NCI-H446 (cell line): ENCODE measurements at regions not wholly inside any gene's neighbourhood (a gene's known extent, or its start where the extent isn't known, plus 50 kb on each side); places are given as distances from the start of the nearest gene placed in this dataset.
"Not testable (repeated sequence)": the region's sequence is repeated elsewhere in the genome, so short reads cannot be mapped to it uniquely, and the experiment has no call there.

Experiments
- DNase-seq, 2 experiments: peaks; one replicate each; lab custom pipeline; 2025; lab: John Stamatoyannopoulos, UW

DNA sequence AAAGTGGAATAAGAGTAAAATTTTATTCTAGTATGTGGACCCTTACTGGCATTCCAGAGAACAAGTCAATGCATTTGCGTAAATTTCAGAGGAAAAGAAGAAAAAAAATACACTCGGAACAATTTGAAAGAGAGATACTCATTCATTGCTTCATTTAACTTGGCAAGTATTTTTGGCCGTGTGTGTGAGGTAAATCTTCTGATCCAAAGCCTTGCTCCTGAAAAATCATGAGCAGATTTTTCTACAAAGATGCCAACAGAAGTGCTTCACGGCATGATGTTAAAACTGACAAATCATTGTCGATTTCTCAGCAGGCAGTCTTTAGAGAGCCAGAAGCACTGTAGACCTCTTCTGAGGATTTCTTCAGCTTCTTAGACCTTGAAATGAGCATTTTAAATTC is 194.0 kb downstream of the COX18 start:
- DNase-seq: peak in 1 of 2 experiments; percentile 6

DNA sequence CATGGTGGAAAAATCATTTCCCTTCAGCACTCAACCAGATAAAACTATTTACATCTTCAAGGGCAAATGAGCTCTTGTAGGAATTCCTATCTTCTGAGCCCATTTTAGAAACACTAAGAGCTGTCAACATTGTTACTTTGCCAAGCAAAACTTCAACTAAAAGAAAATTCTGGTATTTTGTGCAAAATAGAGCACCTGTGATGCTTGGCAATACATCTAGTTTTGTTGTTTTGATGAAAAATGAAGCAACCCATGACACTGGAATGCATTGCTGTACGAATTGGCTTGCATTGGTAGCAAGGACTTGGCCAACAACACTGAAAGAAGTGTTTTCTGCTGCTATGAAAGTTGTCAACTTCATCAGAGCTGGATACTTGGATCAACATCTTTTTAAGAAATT is 194.4 kb downstream of the COX18 start:
- DNase-seq: no peak

DNA sequence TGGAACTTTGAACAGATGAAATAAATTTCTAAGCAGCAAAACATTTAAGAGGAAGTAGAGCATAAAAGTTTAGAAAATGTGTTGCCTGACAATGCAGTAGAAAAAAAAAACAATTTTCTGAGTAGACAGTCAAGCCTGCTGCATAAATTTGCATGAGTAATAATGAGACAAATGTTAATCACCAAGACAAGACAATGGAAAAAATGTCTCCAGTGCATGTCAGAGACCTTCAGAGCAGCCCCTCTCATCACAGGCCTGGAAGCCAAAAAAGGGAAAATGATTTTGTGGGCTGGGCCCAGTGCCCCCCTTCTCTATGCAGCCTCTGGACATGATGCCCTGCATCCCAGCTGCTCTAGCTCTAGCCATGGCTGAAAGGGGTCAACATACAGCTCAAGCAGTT is 204.6 kb downstream of the COX18 start:
- no peak for DNase-seq

DNA sequence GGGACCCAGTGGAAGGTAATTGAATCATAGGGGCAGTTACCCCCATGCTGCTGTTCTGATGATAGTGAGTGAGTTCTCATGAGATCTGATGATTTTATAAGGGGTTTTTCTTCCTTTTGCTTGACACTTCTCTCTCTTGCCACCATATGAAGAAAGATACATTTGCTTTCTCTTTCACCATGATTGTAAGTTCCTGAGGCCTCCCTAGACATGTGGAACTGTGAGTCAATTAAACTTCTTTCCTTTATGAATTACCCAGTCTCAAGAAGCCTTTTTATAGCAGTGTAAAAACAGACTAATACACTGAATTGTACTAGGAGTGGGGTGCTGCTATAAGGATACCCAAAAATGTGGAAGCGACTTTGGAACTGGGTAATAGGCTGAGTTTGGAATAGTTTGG is 205.2 kb downstream of the COX18 start:
- not testable (repeated sequence) for DNase-seq

DNA sequence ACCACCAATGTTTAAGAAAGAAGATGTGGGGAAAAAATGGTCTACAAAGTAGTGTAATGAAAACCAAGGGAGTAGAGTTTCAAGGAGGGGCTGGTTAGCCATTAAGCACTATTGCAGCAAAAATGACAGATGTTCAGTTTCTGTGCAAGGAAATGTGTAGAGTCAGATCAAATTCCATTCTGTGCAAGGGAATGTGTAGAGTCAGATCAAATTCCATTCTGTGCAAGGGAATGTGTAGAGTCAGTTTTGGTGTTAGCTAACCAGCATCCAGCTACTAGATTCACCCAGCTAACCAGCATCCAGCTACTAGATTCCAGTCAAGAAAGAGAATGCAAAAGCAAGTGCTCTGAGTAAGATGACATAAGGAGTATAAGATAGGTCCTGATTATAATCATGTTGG is 208.8 kb downstream of the COX18 start:
- DNase-seq: no peak

DNA sequence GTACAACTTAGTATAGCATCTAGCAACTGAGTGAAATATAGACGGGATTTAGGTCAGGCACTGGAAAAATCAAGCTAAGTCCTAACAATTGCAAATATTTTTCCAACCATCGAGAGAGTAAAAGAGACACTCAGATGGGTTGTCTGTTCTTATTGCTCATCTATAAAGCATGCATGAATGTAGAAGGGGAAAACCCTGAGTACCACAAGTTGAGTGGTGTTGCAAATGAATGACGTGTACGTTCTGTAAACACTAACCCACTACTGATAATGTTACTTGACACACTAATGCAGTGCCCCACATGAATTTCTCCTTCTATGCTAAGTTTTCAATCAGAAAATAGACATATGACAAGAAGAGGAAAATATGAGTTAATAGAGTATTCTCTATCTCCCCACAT is 211.2 kb downstream of the COX18 start:
- no peak for DNase-seq

DNA sequence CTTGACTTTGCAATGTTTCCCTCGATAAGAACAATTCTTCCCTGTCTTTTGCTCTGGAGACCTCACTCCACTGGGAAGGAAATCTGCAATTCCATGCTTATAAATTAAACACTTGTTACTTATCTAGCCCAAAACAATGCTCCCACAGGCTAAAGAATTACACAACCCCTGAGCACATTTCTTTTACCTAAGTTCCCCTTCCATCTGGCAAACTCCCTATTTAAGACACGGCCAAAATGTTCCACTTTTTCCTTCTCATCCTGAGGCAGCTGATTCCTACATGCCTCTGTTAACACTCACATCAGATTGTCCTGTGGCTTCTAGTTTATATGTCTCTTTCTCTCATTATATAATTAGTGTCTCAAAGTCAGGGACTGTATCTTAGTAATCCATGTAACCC is 211.7 kb downstream of the COX18 start:
- no peak for DNase-seq

DNA sequence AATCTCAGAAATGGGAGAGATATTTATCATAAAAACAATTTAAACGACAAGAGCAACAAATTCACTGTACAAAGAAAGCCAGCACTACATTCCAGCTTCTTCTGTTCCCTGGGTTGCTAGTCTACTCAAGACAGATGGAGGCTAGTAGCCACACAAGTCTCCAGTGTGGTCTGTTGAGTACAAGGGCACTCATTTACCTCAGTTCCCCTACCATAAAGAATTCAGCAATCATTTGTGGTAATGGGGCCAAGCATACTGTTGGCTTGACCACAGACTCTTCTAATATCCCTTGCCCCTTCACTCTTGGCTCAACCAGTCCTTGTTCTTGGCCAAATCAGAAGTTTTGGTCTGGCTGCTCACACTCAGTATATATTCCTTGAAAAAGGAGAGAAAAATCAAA is 212.3 kb downstream of the COX18 start:
- no peak for DNase-seq

DNA sequence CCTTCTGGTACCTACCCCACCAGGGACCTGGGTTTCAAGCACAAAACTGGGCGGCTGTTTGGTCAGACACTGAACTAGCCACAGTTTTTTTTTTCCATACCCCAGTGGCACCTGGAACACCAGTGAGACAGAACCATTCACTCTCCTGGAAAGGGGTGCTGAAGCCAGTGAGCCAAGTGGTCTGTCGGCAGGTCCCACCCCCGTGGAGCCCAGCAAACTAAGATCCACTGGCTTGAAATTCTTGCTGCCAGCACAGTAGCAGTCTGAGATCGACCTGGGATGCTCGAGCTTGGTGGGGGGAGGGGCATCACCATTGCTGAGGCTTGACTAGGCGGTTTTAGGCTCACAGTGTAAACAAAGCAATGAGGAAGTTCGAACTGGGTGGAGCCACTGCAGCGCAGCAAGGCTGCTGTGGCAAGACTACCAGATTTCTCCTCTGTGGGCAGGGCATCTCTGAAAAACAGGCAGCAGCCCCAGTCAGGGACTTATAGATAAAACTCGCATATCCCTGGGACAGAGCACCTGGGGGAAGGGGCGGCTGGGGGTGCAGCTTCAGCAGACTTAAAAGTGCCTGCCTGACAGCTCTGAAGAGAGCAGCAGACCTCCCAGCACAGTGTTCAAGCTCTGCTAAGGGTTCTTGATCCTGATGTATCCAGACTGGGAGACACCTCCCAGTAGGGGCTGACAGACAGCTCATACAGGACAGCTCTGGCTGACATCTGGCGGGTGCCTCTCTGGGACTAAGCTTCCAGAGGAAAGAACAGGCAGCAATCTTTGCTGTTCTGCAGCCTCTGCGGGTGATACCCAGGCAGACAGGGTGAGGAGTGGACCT is 223.0 kb downstream of the COX18 start:
- DNase-seq: no peak

DNA sequence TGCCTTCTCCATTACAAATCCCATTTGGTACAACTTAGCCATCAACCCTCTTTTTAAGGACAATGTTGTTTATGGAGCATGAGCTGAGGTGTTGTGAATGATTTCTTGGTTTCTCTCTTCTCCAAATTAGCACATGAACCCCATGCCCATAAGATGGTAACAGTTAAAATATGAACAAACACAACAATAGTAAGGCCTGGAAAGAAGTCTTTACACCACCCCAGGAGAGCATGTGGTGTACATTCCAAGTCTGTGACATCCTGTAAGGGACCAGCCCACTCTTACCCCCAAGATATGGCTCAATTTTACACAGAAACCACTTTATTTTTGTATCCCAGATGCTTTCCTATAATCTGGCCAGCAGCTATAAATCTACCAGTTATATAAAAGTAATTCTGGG is 226.1 kb downstream of the COX18 start:
- no peak for DNase-seq

DNA sequence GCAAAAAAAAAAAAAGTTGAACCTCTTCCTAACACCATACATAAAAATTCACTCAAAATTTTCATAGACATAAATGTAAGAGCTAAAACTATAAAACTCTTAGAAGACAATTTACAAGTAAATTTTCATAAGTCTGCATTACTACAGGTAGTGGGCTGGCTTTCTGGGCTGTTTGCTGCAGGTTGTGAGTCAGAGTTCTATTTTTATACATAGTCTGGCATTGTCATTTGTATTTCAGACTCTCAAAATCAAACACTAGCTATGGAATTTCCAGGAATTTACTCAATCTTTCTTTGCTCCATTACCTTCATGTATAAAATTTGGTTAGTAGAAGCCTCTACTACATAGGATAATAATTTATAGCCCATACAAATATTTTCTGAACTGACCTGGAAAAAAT is 227.2 kb downstream of the COX18 start:
- no peak for DNase-seq

DNA sequence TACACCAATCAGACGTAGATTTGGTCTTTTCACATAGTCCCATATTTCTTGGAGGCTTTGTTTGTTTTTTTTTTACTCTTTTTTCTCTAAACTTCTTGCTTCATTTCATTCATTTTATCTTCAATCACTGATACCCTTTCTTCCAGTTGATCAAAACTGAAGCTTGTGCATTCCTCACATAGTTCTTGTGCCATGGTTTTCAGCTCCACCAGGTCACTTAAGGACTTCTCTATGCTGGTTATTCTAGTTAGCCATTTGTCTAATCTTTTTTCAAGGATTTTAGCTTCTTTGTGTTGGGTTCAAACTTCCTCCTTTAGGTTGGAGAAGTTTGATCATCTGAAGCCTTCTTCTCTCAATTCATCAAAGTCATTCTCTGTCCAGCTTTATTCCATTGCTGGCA is 229.3 kb downstream of the COX18 start:
- DNase-seq: not testable (repeated sequence)

DNA sequence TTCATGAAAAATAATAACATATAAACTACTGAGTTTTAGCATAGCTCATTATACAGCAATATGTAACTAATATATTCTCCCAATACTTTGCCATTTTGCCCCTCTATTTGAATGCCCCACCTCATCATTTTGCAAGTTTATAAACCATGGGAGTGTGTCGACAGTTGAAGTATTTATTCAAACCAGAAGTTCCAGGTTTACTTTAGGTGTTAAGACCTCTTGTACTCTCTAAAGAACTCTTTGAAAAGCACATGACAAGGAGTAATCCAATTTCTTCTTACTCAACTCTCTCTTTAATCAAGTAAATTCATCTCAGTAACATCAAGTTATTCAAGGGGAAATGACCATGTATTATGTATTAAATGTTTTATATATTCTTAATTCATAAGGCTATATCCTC is 240.7 kb downstream of the COX18 start:
- DNase-seq: no peak

DNA sequence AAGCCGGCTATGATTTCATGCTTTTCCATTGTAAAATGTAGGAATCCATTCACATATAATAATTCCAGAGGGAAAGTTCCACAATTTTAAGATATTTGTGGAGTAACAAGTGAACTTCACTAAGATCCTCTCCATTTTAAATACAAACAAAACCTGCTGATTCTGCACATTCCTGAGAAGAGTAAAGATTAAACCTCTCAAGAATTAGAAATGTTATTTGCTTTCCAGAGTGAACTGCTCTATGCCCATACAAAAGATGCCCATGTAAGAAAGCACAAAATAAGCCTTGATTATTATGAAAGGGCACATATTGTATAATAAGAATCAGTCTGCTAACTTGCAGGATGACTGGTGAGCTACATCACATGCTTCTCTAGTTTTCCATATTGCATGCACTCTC is 241.5 kb downstream of the COX18 start:
- no peak for DNase-seq

DNA sequence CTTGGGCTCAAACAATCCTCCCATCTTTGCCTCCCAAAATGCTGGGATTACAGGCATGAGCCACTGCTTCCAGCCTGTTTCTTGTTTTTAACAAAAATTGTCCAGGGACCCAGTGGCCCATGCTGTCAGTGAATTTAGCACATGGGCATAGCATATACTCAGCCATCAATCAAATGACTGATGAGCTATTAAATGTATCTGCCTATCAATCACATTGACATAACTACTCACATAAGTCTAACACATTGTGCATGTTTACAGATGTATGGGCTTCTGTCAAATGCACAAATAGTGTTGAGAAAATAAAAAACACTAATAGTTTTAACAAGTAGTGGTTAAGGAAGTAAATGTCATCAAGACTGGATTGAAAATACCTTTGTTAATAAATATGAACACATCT is 249.4 kb downstream of the COX18 start:
- DNase-seq: no peak

DNA sequence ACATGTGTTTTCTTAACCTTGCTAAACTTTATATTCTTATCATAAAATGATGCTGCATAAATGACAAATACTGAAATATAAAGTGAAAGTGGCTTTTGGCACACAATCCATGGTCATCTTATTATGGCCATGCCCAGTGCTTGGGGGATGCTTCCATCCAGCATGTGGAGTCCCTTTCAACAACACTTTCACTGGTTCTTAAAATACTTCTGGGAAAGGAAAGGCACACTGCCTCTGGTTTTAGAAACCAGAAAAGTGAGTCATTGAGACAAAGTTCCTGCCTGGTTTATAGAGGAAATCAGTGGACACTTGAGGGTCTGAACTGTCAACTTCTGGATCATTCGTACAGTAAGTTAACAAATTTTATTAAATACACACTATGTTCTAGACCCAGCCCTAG is 248.0 kb upstream of the ADAMTS3 start:
- no peak for DNase-seq

DNA sequence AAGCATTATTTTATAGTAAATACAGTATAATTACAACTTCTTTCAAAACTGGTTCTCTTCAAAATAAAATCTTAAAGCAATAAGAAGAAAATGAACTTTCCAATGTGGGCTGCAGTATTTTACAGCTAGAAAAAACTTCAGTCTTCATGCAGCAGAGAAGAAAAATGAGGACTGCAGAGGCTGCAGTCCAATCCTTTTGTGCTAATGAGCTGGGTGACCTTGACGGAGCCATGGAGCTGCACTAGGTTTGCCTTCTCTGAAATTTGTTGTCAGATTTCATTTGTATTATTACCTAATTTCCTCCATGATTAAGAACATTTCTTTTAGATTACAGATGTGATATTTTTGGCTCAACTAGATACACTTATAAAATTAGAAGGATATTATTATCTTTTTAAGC is 245.2 kb upstream of the ADAMTS3 start:
- DNase-seq: no peak

DNA sequence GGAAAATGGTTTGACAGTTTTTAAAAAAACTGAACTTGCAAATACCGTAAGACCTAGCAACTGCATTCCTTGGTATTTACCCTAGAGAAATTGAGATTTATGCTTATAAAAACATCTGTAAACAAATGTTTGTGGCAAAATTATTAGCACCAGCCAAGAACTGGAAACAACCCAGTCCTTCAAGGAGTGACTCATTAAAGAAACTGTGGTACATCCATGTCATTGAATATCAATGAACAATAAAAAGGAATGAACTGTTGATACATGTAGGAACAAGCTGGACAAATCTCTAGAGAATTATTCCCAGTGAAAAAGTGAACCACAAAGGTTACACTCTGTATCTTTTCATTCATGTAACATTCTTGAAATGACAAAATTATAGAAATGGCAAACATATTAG is 240.2 kb upstream of the ADAMTS3 start:
- no peak for DNase-seq

DNA sequence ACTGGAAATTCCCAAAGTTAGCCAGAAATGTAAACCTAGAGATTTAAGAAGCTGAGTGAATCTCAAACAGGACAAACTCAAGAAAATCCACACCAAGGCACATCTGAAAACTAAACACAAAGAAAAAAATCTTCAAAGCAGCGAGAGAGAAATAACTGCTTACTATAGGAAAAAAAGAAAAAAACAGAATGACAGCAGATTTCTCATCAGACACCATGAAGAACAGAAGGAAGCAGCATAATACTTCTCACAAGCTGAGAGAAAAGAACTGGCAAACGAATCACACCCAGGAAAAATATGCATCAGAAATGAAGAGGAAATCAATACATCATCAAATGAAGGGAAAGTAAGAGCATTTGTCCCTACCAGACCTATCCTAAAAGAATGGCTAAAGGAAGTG is 236.3 kb upstream of the ADAMTS3 start:
- no peak for DNase-seq

DNA sequence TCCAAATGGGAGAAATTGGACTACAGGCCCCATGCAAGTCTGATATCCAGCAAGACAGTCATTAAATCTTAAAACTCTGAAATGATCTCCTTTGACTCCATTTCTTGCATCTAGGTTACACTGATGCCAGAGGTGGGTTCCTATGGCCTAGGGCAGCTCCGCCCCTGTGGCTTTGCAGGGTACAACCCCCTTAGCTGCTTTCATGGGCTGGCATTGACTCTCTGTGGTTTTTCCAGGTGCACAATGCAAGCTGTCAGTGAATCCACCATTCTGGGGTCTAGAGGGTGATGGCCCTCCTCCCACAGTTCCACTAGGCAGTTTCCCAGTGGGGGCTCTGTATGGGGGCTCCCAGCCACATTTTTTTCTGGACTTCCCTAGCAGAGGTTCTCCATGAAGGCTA is 228.5 kb upstream of the ADAMTS3 start:
- no peak for DNase-seq

DNA sequence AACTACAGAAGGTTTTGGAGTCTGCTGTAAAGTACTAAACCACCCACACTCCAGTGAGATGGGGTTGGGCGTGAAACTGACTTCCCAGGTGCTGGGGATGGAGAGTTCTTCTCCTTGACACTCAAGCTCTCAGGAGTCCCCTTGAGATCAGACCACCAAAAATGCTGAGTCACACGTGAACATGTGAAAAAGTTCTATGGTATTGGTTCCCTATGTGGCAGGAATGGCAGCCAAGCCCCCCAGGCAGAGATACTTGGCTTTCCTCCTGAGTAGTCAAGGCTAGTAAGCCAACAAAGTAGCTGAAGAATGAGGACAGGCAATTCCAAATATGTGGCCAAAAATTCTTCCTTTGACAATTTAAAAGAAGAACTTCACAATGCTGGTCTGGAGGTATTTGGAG is 222.0 kb upstream of the ADAMTS3 start:
- no peak for DNase-seq

DNA sequence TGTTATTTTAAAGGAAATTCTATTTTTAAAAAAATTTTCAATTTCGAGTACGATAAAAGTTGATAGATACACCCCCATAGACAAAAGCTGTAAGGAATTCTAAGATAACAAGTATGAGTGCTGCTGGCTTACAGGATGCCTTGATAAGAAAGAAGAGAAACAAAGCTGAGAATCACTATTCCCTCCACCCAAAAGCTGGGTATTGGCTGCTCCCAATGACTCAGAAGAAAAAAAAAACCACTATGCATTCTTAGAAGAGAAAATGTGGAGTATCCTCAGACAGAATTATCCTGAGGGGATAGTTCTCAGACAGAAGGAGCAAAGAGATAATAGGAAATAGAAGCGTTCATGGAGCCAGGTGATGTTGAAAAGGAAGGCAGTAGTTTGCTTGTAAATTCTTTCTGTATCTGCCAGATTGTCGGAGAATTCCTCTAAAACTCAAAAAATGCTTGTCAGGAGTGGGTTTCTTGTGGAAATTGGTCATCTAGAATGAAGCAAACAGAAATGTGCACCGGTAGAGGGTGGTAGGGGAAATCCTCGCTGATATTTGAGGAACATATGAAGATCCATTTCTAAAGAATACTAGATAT is 217.5 kb upstream of the ADAMTS3 start:
- no peak for DNase-seq

DNA sequence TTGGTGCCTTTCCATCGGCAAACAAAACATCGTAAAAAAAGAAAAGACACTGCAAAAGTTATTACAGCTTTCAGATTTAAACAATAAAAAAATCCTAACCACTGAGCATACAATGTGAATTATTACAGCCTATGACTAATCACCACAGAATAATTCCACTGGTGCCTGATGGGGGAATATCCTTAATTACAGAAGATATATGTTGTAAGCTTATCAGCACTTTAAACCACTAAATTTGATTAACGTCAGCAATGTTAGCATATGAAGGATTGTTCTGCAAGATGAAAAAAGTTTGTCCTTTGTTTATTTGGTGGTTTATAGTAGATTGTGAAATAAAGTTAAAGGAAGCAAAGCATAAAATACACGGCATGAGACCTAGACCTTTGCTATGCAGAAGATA is 210.2 kb upstream of the ADAMTS3 start:
- DNase-seq: no peak

DNA sequence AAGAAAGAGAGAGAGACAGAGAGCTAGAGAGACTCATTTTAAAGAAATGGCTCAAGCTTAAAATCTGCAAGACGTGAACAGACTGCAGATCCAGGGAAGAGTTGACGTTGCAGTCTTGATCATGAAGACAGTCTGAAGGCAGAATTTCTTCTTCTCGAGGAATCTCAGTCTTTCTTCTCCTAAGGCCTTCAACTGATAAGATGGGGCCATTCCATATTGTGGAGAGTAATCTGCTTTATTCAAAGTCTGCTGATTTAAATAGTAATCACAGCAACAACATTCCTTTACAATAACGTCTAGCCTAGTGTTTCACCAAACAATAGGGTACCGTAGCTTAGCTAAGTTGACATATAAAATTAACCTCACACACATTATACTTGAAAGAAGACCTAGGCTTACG is 208.4 kb upstream of the ADAMTS3 start:
- no peak for DNase-seq
